ENCODE measurements at regions not wholly inside any gene's neighbourhood (a gene's known extent, or its start where the extent isn't known, plus 50 kb on each side); places are given as distances from the start of the nearest gene placed in this dataset.
A peak's percentile ranks its signal among the peaks of the same experiment; 100 is the strongest.

DNA sequence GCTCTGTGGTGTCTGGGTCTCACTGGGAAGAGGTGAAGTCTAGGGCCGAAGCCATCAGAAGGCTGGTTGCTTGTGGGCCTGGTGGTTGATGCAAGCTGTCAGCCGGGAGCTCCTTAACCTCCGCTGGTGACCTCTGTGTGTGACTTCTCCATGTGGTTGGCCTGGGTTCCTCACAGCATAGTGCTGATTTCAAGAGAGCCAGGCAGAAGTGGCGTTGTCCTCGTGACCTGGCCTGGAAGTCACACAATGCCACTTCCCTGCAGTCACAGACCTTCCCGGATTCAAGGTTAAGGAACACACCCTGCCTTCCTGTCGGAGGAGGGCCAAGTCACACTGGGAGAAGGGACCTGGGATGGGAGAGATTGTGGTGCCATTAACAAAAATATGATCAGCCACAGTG, 303.7 kb upstream of the HS6ST1 start:
- no peak for DNase-seq

DNA sequence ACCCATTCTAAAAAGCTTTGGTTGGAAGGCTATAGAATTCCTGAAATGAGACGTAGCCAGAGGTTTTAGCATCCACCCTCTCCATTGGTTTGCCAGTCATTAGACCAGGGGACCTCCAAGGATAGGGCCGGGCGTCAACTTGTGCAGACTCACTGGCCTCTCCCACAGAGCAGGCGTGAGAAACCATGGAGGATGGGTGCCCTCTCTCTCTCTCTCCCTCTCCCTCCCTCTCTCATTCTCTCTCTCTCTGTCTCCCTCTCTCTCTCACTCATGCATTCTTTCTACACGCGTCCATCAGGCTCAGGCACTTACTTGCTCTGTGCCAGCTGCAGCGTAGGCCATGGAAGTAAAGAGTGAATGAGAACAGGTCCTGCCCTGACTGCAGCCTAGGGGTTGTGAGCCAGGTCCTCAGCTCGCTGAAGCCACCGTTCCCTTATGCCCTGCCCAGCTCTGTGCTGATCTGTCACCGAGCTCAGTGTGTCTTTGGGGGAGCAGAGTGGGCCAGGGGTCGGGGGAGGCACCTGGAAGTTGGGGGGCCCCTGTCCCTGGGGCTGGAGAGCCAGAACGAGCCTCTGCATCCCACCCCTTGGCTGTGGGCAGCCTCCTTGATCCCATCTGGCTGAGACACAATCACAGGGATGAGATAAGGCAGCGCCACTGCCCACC, 304.4 kb upstream of the HS6ST1 start:
- peak; percentile 82 for DNase-seq

DNA sequence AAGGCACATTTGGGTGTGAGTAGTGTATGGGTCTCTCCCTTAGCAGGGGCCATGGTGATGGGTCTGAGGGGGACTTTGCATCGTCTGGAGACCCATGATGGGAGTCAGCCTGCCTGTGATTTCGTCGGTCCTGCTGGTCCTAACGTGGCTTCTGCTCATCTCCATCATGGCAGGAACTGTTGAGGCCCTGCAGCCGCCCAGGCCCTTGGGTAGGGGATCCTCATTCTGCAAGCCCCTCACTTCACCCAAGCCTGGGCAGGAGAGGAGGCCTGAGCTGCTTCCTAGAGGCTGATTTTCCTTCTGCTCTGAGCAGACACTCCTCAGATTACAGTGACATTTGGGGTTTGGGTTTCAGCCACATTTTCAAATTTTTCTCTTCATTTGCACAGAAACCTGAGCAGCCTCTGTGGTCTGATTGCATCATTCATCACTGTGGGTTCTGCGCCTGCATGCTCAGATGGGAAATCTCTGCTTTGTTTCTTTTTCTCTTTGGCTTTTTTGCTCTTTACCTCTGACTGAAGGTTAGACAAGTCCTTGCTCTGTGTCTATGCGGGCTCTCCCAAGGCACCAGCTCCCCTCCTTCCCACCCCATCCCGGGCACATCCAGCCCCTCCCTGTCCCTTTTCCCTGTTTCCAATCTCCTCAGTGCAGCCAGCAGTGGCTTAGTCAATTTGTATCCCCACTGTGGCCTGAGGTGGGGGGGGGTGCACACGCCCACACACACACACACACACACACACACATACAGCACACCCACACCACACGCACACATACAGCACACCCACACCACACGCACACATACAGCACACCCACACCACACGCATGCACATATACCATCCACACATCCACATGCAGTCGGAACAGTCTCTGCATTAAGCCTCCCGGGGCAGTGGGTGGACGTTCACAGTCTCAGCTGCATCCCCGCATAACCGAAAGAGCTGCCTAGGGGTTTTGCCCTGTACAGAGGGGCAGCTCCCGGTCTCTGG, 305.4 kb upstream of the HS6ST1 start:
- DNase-seq, result peak; percentile 95

DNA sequence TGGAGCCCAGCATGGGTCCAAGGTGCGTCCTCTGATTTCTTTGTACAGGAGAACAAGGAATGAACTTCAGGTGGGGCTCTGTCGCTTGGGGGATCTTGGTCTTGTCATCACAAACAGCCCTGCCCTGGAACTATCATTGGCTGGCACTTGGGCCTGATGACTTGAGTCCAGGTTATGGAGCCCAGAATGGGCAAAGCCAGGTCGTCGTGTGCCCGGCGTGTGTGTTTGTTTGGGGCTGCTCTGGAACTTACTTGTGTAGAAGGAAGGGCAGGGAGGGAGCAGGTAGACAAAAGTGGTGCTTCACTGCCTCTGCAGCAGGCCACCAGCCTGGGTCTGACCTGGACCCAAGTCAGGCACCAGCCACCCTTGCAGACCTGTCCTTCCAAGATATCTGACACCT, 306.3 kb upstream of the HS6ST1 start:
- DNase-seq, result no peak

DNA sequence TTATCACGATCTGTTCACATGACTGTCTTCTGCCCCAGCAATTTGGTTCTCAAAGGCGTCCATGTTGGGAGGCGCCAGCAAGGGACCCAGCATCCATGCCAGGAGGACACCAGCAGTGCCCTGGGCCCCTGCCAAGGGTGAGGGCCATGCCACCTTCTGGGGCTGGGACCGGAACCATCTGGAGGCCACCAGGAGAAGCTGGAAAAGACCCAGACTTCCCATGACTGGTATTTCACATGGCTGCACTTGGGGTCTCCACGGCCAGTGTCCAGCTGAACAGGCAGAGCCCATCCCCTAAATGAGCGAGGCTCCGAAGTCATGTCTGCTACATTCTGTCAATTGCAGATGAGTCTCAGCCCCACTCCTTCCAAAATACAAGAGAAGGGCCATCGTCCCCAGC, 306.8 kb upstream of the HS6ST1 start:
- no peak for DNase-seq

GRCh38 chr2:128625963-128626759, 307.5 kb upstream of the HS6ST1 start:
- no peak for DNase-seq

DNA sequence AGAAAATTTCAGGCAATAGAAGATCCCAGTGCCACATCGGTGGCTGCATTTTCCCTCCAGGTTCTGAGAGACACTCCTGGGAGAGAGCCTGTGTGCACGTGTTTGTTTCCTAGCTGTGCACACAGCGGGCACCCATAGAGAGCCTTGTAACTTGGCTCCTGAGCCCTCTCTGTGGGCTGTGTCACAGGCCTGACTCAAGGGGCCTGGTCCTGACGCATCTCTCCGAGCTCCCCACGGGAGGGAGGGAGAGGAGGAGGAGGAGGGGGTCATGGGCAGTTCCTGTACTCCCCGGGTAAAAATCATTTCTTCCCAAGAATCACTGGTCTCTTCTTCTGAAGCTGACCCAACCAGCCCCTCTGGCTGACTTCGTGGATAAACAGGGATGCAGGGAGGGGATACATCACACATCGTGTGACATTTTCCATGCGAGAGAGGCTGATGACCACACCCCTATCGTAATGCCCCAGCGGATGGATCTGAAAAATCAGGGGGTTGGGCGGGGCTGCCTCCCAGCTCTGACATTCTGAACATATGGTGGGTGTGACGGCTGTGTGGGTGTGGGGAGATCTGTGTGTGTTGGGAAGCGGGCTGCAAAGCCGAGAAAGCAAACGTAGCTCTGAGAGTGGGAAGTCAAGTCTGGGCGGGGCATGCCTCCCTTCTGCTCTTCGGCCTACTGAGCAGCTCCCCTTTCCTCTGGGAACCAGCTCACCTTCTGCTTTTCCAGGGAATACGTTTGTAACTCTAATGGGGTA, 308.3 kb upstream of the HS6ST1 start:
- peak; percentile 64 for DNase-seq

DNA sequence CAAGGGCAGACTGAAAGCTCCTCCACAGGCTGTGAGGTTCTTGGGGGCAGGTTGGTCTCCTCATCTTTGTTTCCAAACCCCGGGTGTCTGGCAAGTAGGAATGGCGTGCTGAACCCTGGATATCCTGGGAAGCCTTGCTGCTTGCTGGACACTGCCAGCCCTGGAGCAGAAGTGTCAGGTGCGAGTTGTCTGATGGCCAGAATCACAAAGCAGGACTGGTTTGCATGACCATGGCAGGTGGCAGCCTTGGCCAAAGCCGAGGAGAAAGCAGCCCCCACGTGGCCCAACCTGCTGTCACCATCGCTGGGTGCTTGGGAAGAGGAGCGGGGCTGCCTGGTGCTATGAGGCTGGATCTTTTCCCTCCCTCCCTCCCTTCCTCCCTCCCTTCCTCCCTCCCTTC, 309.5 kb upstream of the HS6ST1 start:
- no peak for DNase-seq

DNA sequence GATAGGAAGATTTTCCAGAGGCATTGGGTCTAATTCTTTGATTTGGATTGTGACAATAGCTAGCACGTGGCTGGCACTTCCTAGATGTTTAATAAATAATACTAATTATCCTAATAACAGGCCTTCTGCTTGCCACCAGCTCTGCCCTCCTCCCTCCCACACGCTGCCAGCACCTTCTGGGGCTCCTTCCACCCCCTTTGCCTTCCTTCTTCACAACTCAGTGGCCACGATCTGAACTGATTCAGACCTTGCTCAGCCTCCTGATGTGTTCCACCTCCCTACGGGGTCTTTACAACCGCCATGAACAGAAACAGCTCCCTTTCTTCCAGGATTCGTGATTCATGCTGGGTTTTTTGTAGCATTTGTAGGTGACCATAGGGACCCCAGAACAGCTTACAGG, 310.3 kb upstream of the HS6ST1 start:
- no peak for DNase-seq

DNA sequence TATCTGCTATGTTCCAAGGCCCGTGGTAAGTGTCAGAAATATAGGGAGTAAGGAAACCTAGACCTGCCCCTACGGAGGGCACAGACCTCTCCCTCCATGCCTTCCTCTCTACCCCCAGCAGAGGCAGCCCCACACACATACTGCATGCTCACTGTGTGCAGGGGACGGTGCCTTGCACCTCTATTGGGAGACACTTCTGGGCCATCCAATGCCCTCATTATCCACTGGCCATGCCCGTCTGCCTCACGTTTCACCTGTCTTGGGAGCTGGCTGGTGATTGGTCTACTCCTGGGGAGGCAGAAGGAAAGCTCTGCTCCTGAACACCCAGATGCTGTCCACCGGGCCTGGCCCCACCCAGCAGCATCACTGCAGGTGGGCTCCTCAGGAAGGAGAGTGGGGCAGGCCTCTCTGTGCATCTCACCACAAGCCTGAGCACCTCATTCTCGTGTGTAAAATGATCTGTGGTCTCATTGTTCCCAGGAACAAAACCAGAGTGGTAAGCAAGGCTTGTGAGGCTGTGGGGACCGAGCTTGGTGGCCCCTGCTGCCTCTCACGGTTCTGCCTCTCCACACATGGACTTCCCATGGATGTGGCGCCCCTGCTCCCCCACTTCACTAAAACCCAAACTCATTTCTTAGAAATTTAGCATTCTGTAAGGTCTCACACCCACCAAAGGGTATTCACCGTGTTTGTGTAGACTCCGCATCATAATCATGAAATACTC, 312.5 kb upstream of the HS6ST1 start:
- DNase-seq, result no peak

DNA sequence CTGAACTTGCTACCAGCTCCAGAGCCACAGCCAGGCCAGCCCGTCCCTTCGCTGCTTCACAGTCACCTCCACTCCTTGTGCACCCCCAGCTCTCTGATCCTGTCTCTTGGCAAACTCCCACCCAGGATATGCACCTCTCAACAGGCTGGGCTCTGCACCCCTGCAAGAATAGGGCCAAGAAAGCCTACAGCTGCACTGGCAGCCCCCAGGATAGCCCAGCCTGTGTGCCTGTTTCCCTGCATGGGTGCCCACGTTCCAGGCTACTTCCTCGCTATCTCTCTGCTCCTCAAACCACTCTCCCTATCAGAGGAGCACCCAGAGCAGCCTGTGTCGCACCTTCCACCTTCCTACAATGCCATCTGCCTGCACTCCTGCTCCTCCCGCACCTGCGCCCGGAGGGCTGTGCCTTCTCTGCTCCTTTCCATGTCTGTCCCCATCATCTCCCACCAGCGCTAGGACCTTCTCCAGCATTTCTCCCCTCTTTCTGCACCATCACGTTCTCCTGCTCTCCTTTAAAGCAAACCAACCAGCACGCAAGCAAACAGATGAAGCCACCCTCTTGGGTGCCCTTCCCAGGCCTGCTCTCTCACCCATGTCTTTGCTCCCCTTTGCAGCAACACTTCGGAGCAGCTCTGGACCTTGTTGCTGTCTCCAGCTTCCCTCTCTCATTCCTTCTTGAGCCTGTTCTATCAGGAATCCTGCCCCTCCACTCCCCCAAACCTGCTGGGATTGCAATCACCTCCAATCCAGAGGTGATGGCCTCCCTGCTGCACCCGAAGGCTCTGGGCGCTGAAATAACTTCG, 313.2 kb upstream of the HS6ST1 start:
- DNase-seq, result no peak

DNA sequence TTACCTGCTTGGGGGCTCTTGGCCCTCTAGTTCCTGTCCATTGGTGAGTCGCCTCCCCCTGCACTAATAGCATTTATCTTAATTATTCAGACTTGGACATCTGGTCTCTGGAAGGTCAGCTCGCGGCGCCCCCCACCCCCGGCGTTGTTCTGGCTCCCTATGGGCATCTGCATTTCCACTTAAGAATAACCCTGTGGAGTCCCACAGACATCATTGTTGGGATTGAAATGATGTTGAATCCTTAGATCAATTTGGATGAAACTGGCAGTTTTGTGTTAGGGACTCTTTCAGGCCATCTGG, 313.8 kb upstream of the HS6ST1 start:
- DNase-seq, result no peak

GRCh38 chr2:128633501-128633900, 314.8 kb upstream of the HS6ST1 start:
- DNase-seq, result peak; percentile 90

DNA sequence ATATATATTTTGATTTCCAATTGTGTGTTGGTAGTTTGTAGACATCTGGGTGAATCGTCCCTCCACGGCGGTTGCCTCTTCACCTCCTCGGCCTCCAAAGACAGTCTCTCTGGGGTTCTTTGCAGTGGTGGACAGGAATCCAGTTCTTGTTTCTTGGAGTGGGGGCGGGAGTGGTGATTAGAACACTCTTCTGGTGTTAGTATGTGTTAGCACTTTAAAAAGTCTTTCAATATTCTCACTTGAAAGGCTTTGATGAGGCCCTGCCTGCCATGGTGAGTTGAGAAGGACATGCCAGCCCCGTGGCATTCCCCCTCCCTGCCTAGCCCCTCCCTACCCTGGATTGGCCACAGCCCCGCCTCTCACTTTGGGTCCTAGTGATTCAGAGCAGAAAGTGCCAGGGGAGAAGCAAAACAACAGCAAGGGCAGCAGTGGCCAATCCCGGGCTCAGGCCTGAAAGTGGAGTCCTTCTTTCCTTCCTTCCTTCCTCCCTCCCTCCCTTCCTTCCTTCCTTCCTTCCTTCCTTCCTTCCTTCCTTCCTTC, 316.8 kb upstream of the HS6ST1 start:
- DNase-seq, result no peak

DNA sequence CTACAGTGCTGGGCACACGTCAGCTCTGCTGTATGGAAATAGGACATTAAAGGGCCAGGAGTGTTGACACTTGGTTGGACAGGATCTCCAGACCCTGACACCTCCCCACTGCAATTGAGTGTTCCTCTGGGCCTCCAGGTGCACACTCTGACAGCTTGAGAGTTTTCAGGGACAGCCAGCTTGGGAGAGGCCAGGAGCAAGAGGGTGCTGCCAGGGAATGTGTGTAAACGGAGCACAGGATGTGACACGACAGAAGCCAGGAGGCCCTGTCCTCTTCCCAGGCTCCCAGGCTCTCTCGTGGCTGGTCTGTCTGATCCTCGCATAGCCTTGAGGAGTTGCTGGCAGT, 318.1 kb upstream of the HS6ST1 start:
- no peak for DNase-seq

DNA sequence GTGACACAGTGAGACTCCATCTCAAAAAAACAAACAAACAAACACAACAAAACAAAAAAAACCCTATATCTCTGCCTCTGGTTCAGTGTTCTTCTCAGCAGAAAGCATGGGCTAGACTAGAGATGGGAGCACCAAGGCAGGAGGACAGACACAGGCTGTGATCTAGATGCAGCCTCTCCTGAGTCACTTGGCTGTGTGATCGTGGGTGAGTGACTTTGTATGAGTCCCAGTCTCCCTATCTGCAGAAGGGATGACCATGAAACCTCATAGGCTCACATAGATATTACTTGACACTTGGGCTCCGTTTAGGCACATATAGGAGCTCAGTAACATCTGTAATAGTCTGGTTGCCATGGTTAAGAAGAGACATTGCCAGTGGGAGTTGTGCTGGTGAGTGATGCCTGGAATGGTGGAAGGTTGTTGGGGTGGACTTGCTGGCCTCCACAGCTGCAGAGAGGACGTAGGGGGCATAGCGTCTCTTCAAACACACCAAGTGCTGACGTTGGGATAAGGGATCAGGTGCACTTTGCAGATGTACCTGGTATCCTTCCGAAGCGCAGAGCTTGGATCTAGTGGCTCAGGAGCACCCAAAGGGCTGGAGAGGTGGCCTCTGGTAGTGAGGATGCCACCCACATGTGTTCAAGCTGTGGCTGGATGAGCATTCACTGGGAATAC, 318.9 kb upstream of the HS6ST1 start:
- no peak for DNase-seq

GRCh38 chr2:128638341-128639119, 319.9 kb upstream of the HS6ST1 start:
- peak; percentile 57 for DNase-seq

GRCh38 chr2:128639120-128639477, 320.4 kb upstream of the HS6ST1 start:
- no peak for DNase-seq

DNA sequence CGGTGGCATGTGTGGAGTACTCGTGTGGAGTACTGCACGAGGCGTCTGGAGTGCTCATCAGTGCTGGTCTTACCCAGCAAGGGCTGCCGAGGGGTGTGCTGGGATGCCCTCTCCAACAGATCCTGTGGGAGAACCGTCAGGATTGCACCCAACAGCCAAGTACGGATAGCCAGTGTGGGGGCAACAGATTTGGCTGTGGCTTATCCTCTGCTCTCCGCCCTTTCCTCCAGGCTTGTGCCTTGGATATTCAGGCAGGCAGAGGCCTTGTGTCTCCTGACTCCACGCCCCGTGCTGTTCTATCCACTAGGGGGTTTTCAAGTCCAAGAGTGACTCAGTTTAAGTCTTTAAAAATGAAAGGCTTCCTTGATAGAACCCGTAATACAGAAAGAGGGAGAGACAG, 321.0 kb upstream of the HS6ST1 start:
- DNase-seq, result no peak
